PC-3 (cell line): ENCODE measurements at regions not wholly inside any gene's neighbourhood (a gene's known extent, or its start where the extent isn't known, plus 50 kb on each side); places are given as distances from the start of the nearest gene placed in this dataset.

Experiments
- ATAC-seq: fragments of 200-7000 bp; cut with Tn5 transposase; 2 replicates; pipeline ENCODE4 v1.9.1; 2020; ENCODE audit warnings: mild to moderate bottlenecking, moderate library complexity
- BruUV-seq: library from RNA; stranded (reverse); fragments of 400-500 nt; replicated peaks from 2 replicates; lab custom pipeline; 2021; lab: Mats Ljungman, UMichigan
- CTCF ChIA-PET: fragments of 300-600 bp; sonication (Branson Sonifier 250); formaldehyde crosslinking; loops from one replicate; lab custom pipeline; 2022; ENCODE audit warnings: antibody characterized with exemption; lab: Charles Lee
- POLR2A ChIA-PET: fragments of 300-600 bp; sonication (Branson Sonifier 250); formaldehyde crosslinking; loops from one replicate; lab custom pipeline; 2022; ENCODE audit warnings: antibody characterized with exemption; ENCODE audit not compliant: unreplicated experiment; lab: Charles Lee
- DNase-seq: peaks from one replicate; pipeline ENCODE4 v3.0.0-alpha.2; 2015
- H2AFZ ChIP-seq: fragments of 300-600 bp; sonication (generic); 2 replicates; pipeline ENCODE4 v1.6.0; 2016; ENCODE audit warnings: antibody characterized with exemption, low read length
- H3F3A ChIP-seq: fragments of 300-600 bp; sonication (generic); one replicate; pipeline ENCODE4 v1.6.0; 2017; ENCODE audit warnings: antibody characterized with exemption, low read length, control low read depth, mild to moderate bottlenecking; ENCODE audit not compliant: unreplicated experiment
- H3K27ac ChIP-seq: fragments of 300-600 bp; sonication (generic); 2 replicates; pipeline ENCODE4 v1.5.1; 2016; ENCODE audit warnings: mild to moderate bottlenecking, low read length
- H3K27me3 ChIP-seq: fragments of 300-600 bp; sonication (generic); 2 replicates; pipeline ENCODE4 v1.6.1; 2016; ENCODE audit warnings: low read length, mixed read lengths
- H3K36me3 ChIP-seq: fragments of 300-600 bp; sonication (generic); 2 replicates; pipeline ENCODE4 v1.6.1; 2016; ENCODE audit warnings: low read depth, mixed run types, low read length, mixed read lengths
- H3K4me1 ChIP-seq: fragments of 300-600 bp; sonication (generic); 2 replicates; pipeline ENCODE4 v1.5.1; 2016; ENCODE audit warnings: low read length; ENCODE audit not compliant: insufficient read depth
- H3K4me2 ChIP-seq: fragments of 300-600 bp; sonication (generic); 2 replicates; pipeline ENCODE4 v1.6.0; 2016; ENCODE audit warnings: low read length
- H3K4me3 ChIP-seq: fragments of 300-600 bp; sonication (generic); 2 replicates; pipeline ENCODE4 v1.5.1; 2016; ENCODE audit warnings: mild to moderate bottlenecking, low read length, mixed read lengths
- H3K79me2 ChIP-seq: fragments of 300-600 bp; sonication (generic); 2 replicates; pipeline ENCODE4 v1.6.1; 2017; ENCODE audit warnings: low read length, mixed read lengths
- H3K9ac ChIP-seq: fragments of 300-600 bp; sonication (generic); 2 replicates; pipeline ENCODE4 v1.6.0; 2016; ENCODE audit warnings: mild to moderate bottlenecking, low read length
- H3K9me2 ChIP-seq: fragments of 300-600 bp; sonication (generic); replicated peaks from 2 replicates; pipeline ENCODE4 v1.6.1; 2016; ENCODE audit warnings: mixed run types, low read length, mixed read lengths
- H3K9me3 ChIP-seq: fragments of 300-600 bp; sonication (generic); 2 replicates; pipeline ENCODE4 v1.6.1; 2016; ENCODE audit warnings: low read length, mixed read lengths
- H4K20me1 ChIP-seq: fragments of 300-600 bp; sonication (generic); 2 replicates; pipeline ENCODE4 v1.6.1; 2016; ENCODE audit warnings: low read length, mixed read lengths
- CTCF ChIP-seq: fragments of 300-600 bp; sonication (generic); conservative IDR thresholded peaks from 2 replicates; pipeline ENCODE4 v1.5.1; 2017; ENCODE audit warnings: antibody characterized with exemption, low read depth, mild to moderate bottlenecking, low read length
- EZH2 ChIP-seq: fragments of 300-600 bp; sonication (generic); IDR thresholded peaks from one replicate; pipeline ENCODE4 v1.6.1; 2017; ENCODE audit warnings: antibody characterized with exemption, mild to moderate bottlenecking, low read length; ENCODE audit not compliant: unreplicated experiment
- EZH2phosphoT487 ChIP-seq: fragments of 300-600 bp; sonication (generic); IDR thresholded peaks from 2 replicates; pipeline ENCODE4 v1.6.1; 2018; ENCODE audit warnings: mild to moderate bottlenecking, antibody characterized with exemption, low read length, borderline replicate concordance
- intact Hi-C: fragments of 100-400 bp; cut with micrococcal nuclease; formaldehyde crosslinking; loops from 2 replicates; pipeline ENCODE4 v1.9.0; 2023

DNA sequence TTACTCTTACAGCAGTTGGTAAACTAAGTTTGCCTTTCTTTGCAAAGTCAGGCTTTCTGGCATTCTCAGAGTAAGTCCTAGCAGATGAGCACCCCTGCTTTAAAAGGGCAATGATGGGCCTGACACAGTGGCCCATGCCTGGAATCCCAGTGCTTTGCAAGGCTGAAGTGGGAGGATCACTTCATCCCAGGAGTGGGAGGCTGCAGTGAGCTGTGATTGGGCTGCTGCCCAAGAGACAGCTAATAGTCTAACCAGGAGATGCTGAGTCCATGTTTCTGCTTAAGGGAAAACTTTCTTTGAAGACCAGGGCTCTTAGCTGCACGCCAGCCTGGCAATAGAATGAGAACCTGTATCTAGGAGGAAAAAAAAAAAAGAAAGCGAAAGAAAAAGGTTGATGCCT is 100.2 kb upstream of the MPP7 start:
- Histone ChIP-seq H4K20me1 (no peaks in the 10 kb centered on the region), H3K4me3 (no peak overlapping the region), H3K79me2 (no peaks in the 10 kb centered on the region), H3K9me3 (no peaks in the 10 kb centered on the region), H3K4me2 (no peak overlapping the region), H3K27me3 (no peaks in the 10 kb centered on the region), H3K36me3 (no peaks in the 10 kb centered on the region), H3K9me2 (no peaks in the 10 kb centered on the region), H3K27ac (no peak overlapping the region), H3K4me1 (no peaks in the 10 kb centered on the region), H3F3A (no peaks in the 10 kb centered on the region), H2AFZ (no peak overlapping the region), H3K9ac (no peak overlapping the region)
- DNase-seq (no peak), ATAC-seq (no peak)
- no peak for TF ChIP-seq EZH2phosphoT487
- TF ChIP-seq CTCF, result no peak
- TF ChIP-seq EZH2, result no peak
- intact Hi-C loops, result no loop called here
- CTCF ChIA-PET, result no interaction called here
- no TSS peak for BruUV-seq
- POLR2A ChIA-PET, result no interaction called here

DNA sequence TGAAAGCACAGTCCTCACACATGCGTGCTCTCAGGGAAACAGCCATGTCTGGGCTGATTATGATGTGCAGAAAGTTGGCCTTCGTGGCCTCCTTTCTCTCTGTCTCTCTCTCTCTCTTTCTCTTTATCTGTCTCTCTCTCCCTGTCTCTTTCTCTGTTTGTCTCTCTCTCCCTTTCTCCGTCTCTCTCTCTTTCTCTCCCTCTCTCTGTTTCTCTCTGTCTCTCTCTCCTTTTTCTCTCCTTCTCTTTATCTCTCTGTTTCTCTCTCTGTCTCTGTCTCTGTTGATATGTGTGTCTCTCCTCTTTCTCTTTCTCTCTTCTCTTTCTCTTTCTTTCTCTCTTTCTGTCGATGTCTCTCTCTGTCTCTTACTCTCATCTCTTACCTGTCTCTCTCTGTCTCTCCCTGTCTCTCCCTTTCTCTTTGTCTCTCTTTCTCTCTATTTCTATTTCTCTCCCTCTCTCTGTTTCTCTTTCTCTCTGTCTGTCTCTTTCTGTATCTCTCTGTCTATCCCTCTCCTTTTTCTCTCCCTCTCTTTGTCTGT is 105.4 kb upstream of the MPP7 start:
- Histone ChIP-seq H3K79me2 (no peaks in the 10 kb centered on the region), H2AFZ (no peak overlapping the region), H3K9me3 (no peaks in the 10 kb centered on the region), H3K4me2 (no peak overlapping the region), H3K27ac (no peak overlapping the region), H3K4me3 (no peak overlapping the region), H4K20me1 (no peaks in the 10 kb centered on the region), H3F3A (no peaks in the 10 kb centered on the region), H3K9ac (no peak overlapping the region), H3K4me1 (no peaks in the 10 kb centered on the region), H3K36me3 (no peaks in the 10 kb centered on the region), H3K9me2 (no peaks in the 10 kb centered on the region), H3K27me3 (no peaks in the 10 kb centered on the region)
- no peak for TF ChIP-seq EZH2
- no peak for TF ChIP-seq CTCF
- no peak for TF ChIP-seq EZH2phosphoT487
- no peak for DNase-seq
- ChIA-PET POLR2A (no interaction called here), CTCF (no interaction called here)
- BruUV-seq, result no TSS peak
- ATAC-seq, result no peak
- intact Hi-C loops, result no loop called here

DNA sequence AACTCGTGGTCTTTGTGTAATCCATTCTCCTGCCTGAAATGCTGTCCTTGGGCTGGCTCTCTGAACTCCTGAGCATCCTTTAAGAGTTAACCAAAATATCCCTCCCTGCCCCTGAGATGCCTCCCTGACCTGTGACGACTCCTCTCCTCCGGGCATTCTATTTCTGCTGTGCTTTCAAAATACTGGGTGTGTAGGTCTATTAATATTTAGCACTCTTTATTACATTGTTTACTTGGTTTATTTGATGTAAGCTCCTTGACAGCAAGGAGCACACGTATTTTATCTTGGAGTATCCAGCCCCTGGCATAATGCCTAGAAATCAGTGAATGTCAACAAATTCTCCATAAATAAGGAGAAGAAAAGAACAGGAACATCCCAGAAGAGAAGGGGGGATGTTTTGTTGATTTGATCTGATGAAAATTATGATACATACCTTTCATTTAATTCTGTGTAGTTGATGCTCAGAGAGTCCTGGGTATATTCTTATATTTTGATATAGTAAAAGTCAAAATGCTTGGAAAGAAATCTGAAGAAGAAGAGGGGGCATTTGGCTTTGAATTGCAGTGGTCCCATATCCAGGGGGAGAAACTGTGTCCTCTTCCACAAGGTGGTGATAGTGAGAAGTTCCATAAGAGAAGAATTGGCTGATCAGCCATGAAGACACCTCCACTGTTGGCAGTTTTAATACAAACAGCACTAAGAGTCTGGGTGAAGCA is 107.7 kb upstream of the MPP7 start:
- ATAC-seq (no peak; the same call in 1 of the 2 replicates), DNase-seq (peak; percentile 22)
- H4K20me1 ChIP-seq, result no peaks in the 10 kb centered on the region
- H3K27me3 ChIP-seq, result no peaks in the 10 kb centered on the region
- ChIA-PET POLR2A (no interaction called here), CTCF (no interaction called here)
- H3K9me3 ChIP-seq, result no peaks in the 10 kb centered on the region
- no TSS peak for BruUV-seq
- H3F3A ChIP-seq, result no peaks in the 10 kb centered on the region
- H3K9me2 ChIP-seq, result no peaks in the 10 kb centered on the region
- intact Hi-C loops, result no loop called here
- H3K4me3 ChIP-seq, result no peak overlapping the region
- H3K9ac ChIP-seq, result no peak overlapping the region
- TF ChIP-seq EZH2 (no peak), EZH2phosphoT487 (no peak), CTCF (peak; percentile 44)
- H3K79me2 ChIP-seq, result no peaks in the 10 kb centered on the region
- H3K4me2 ChIP-seq, result no peak overlapping the region
- no peaks in the 10 kb centered on the region for H3K36me3 ChIP-seq
- H3K4me1 ChIP-seq, result no peaks in the 10 kb centered on the region
- no peak overlapping the region for H3K27ac ChIP-seq
- no peak overlapping the region for H2AFZ ChIP-seq
